KMS-11 (cell line): ENCODE measurements at regions not wholly inside any gene's neighbourhood (a gene's known extent, or its start where the extent isn't known, plus 50 kb on each side); places are given as distances from the start of the nearest gene placed in this dataset.

ENCODE experiments used
- H2AFZ ChIP-seq: fragments of 200-600 bp; sonication (generic); 2 replicates; pipeline ENCODE4 v1.6.1; 2016; ENCODE audit warnings: antibody characterized with exemption, mixed run types, low read depth
- H3K27ac ChIP-seq: fragments of 200-600 bp; sonication (generic); 2 replicates; pipeline ENCODE4 v1.6.1; 2016; ENCODE audit warnings: mild to moderate bottlenecking, mixed run types
- H3K27me3 ChIP-seq: fragments of 200-600 bp; sonication (generic); 2 replicates; pipeline ENCODE4 v1.6.1; 2017; ENCODE audit warnings: mild to moderate bottlenecking, low read depth, mixed run types, moderate library complexity; ENCODE audit not compliant: insufficient read depth
- H3K36me3 ChIP-seq: fragments of 200-600 bp; sonication (generic); 2 replicates; pipeline ENCODE4 v1.6.1; 2017; ENCODE audit warnings: mild to moderate bottlenecking, mixed run types; ENCODE audit not compliant: insufficient read depth
- H3K4me1 ChIP-seq: fragments of 200-600 bp; sonication (generic); 2 replicates; pipeline ENCODE4 v1.6.1; 2016; ENCODE audit warnings: mild to moderate bottlenecking, low read depth, mixed run types; ENCODE audit not compliant: poor library complexity, severe bottlenecking
- H3K4me2 ChIP-seq: fragments of 200-600 bp; sonication (generic); 2 replicates; pipeline ENCODE4 v1.7.0; 2016; ENCODE audit warnings: mild to moderate bottlenecking, mixed run types
- H3K4me3 ChIP-seq: fragments of 200-600 bp; sonication (generic); IDR thresholded peaks from 2 replicates; pipeline ENCODE4 v1.6.1; 2017; ENCODE audit warnings: low read depth, low read length, mixed read lengths; ENCODE audit not compliant: insufficient read depth
- H3K79me2 ChIP-seq: fragments of 200-600 bp; sonication (generic); 2 replicates; pipeline ENCODE4 v1.6.1; 2016; ENCODE audit warnings: low read depth, mixed run types; ENCODE audit not compliant: insufficient read depth
- H3K9ac ChIP-seq: fragments of 200-600 bp; sonication (generic); 2 replicates; pipeline ENCODE4 v1.6.1; 2016; ENCODE audit warnings: mild to moderate bottlenecking, mixed run types
- H4K20me1 ChIP-seq: fragments of 200-600 bp; sonication (generic); 2 replicates; pipeline ENCODE4 v1.6.1; 2016; ENCODE audit warnings: mild to moderate bottlenecking, mixed run types; ENCODE audit not compliant: insufficient read depth
- TF ChIP-seq, protein P1 (sequence below): fragments of 200-600 bp; sonication (generic); conservative IDR thresholded peaks from 2 replicates; pipeline ENCODE4 v1.6.1; 2017; ENCODE audit warnings: low read depth, mild to moderate bottlenecking, antibody characterized with exemption, low read length, moderate library complexity, mixed read lengths

DNA sequence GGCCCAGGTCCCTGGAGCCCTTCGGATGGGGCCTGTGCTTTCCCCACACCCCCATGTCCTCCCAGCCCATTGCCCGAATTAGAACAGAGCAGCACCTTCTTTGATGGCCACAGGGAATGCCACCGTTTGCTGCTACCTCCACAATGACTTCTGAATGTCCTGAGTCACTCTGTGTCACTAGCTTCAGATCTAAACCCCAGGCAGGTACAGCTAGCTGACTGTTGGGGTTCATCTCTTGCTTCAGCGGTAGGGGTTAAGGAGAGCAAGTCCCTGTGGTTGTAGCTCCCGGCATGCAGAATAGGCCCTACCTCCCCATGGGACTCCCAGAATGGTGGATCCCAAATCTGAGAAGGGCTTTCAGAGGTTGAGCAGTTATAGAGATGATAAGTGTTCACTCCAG, 291.1 kb upstream of the POU3F1 start:
- no peak overlapping the region for H3K4me2 ChIP-seq

DNA sequence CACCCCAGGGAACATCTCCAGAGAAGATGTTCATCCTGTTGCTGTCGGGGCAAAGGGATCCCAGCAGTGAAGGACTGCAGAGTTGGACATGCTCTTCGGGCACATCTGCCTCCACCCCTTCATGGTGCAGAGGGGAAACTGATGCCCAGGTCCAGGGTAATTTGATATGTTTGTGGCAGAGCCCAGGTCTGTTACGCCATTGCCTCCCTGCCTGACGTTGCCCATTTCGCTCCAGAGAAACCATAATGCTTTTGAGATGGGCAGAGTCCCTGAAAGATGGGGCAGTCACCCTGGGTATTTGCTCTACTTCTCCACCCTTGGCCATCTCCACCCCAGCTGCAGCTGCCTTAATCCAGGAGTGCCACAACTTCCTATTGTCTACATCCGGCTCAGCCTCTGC, 290.4 kb upstream of the POU3F1 start:
- Histone ChIP-seq H3K27me3 (no peaks in the 10 kb centered on the region), H3K9ac (no peak overlapping the region), H2AFZ (no peak overlapping the region), H3K79me2 (no peaks in the 10 kb centered on the region), H3K4me1 (no peaks in the 10 kb centered on the region), H3K36me3 (no peaks in the 10 kb centered on the region), H4K20me1 (no peaks in the 10 kb centered on the region), H3K27ac (no peak overlapping the region), H3K4me3 (no peak overlapping the region), H3K4me2 (no peak overlapping the region)
- TF ChIP-seq, protein P1, sequence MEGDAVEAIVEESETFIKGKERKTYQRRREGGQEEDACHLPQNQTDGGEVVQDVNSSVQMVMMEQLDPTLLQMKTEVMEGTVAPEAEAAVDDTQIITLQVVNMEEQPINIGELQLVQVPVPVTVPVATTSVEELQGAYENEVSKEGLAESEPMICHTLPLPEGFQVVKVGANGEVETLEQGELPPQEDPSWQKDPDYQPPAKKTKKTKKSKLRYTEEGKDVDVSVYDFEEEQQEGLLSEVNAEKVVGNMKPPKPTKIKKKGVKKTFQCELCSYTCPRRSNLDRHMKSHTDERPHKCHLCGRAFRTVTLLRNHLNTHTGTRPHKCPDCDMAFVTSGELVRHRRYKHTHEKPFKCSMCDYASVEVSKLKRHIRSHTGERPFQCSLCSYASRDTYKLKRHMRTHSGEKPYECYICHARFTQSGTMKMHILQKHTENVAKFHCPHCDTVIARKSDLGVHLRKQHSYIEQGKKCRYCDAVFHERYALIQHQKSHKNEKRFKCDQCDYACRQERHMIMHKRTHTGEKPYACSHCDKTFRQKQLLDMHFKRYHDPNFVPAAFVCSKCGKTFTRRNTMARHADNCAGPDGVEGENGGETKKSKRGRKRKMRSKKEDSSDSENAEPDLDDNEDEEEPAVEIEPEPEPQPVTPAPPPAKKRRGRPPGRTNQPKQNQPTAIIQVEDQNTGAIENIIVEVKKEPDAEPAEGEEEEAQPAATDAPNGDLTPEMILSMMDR = no peak

More for the DNA sequence above, 291.1 kb upstream of the POU3F1 start:
- TF ChIP-seq, protein P1 = no peak
- no peak overlapping the region for H3K4me3 ChIP-seq
- no peak overlapping the region for H3K9ac ChIP-seq
- no peaks in the 10 kb centered on the region for H3K79me2 ChIP-seq
- H3K36me3 ChIP-seq = no peaks in the 10 kb centered on the region
- H2AFZ ChIP-seq = no peak overlapping the region
- H3K4me1 ChIP-seq = no peaks in the 10 kb centered on the region
- no peak overlapping the region for H3K27ac ChIP-seq
- H3K27me3 ChIP-seq = no peaks in the 10 kb centered on the region
- H4K20me1 ChIP-seq = no peaks in the 10 kb centered on the region

DNA sequence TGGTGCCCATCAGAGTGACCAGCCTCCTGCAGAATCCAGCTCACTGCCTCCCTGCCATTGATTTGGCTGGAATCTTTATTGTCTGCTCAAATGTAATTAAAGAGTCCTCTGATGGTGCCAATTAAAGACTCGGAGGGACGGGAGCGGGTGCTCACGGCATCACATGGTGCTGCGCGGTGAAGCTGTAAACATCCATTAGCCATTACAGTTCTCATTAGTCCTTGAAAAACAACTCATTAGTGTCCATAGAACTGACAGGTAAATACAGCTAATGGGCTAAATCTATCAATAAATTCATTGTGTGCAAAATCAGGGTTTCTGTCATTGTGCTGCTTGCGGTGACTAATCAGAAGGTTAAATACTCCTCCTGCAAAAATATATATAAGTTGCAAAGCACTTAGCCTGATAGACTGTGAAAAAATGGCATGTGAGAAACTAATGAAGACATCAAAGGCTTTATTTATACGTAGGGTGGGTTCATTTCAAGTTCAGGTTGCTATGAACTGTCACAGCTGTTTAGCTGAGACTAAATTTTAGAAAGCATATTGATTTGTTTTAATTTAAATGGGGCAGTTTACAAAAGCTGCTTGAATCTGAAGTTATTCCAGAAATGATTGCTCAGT, 289.8 kb upstream of the POU3F1 start:
- TF ChIP-seq, protein P1 = no peak
- Histone ChIP-seq H4K20me1 (no peaks in the 10 kb centered on the region), H3K9ac (no peak overlapping the region), H3K79me2 (no peaks in the 10 kb centered on the region), H3K36me3 (no peaks in the 10 kb centered on the region), H3K4me2 (no peak overlapping the region), H3K27me3 (no peaks in the 10 kb centered on the region), H3K4me3 (no peak overlapping the region), H3K4me1 (no peaks in the 10 kb centered on the region), H3K27ac (no peak overlapping the region), H2AFZ (no peak overlapping the region)

DNA sequence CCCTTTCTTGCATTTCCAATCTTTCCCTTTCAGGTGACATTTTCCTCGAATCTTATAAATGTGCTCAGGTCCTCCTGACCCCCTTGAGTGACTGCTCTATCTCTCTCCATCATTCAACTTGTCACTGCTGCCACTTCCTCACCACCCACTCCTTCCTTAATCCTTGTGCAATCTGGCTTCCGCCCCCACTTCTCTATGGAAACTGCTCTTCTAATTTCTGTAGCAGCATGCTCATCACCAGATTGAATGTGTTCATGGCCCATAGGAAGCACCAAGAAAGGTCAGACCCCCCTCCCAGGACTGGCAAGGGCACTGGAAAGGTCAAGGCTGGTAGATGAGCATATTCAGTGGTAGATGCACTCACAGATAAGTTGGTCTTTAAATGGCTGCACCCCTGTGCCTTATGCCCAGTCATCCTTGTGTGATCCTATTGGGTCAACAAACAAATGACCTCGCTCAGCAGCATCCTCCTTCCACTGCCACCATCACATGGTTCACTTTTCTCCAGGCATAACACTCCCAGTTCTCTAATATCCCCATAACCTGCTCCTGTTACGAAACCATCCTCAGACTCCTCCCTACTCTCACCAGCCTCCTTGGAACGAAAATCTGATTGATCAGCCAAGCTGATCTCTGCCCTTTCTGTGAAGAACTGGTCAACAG, 288.5 kb upstream of the POU3F1 start:
- Histone ChIP-seq H3K27me3 (no peaks in the 10 kb centered on the region), H2AFZ (no peak overlapping the region)

More for the DNA sequence above, 288.5 kb upstream of the POU3F1 start:
- Histone ChIP-seq H3K4me1 (no peaks in the 10 kb centered on the region), H4K20me1 (no peaks in the 10 kb centered on the region), H3K27ac (no peak overlapping the region), H3K36me3 (no peaks in the 10 kb centered on the region), H3K79me2 (no peaks in the 10 kb centered on the region), H3K4me2 (no peak overlapping the region), H3K4me3 (no peak overlapping the region), H3K9ac (no peak overlapping the region)
- TF ChIP-seq, protein P1 = no peak
